ENCODE measurements at regions not wholly inside any gene's neighbourhood (a gene's known extent, or its start where the extent isn't known, plus 50 kb on each side); places are given as distances from the start of the nearest gene placed in this dataset.

- H3K4me3 ChIP-seq (ENCODE audit: low read depth, low read length): no peak overlapping the region
- ChIA-PET CTCF (no interaction called here), POLR2A (no interaction called here)
- no peak for DNase-seq (ENCODE audit: low read depth, low spot score)
- no peak for TF ChIP-seq CTCF (IDR thresholded peaks at IDR 0.05; ENCODE audit: insufficient read depth, low read length, missing control alignments)
These were observed 509.2 kb downstream of the CDH10 start for GRCh38 chr5:24135536-24135935.

GRCh38 chr5:24141046-24141445, 503.7 kb downstream of the CDH10 start:
- ChIA-PET POLR2A (no interaction called here), CTCF (no interaction called here)
- no peak for DNase-seq (ENCODE audit: low read depth, low spot score)
- TF ChIP-seq CTCF (IDR thresholded peaks at IDR 0.05; ENCODE audit: insufficient read depth, low read length, missing control alignments): no peak
- H3K4me3 ChIP-seq (ENCODE audit: low read depth, low read length): no peak overlapping the region

- no peak for DNase-seq (ENCODE audit: low read depth, low spot score)
- CTCF ChIA-PET: no interaction called here
- POLR2A ChIA-PET: no interaction called here
- TF ChIP-seq CTCF (IDR thresholded peaks at IDR 0.05; ENCODE audit: insufficient read depth, low read length, missing control alignments): no peak
- no peak overlapping the region for H3K4me3 ChIP-seq (ENCODE audit: low read depth, low read length)
These were observed 502.4 kb downstream of the CDH10 start for GRCh38 chr5:24142341-24142740.

- CTCF ChIA-PET: no interaction called here
- POLR2A ChIA-PET: no interaction called here
- H3K4me3 ChIP-seq (ENCODE audit: low read depth, low read length): no peak overlapping the region
- no peak for TF ChIP-seq CTCF (IDR thresholded peaks at IDR 0.05; ENCODE audit: insufficient read depth, low read length, missing control alignments)
- no peak for DNase-seq (ENCODE audit: low read depth, low spot score)
These were observed 499.0 kb downstream of the CDH10 start for GRCh38 chr5:24145806-24146205.

- TF ChIP-seq CTCF (IDR thresholded peaks at IDR 0.05; ENCODE audit: insufficient read depth, low read length, missing control alignments): no peak
- POLR2A ChIA-PET: no interaction called here
- no peak for DNase-seq (ENCODE audit: low read depth, low spot score)
- CTCF ChIA-PET: no interaction called here
- no peak overlapping the region for H3K4me3 ChIP-seq (ENCODE audit: low read depth, low read length)
These were observed 483.2 kb downstream of the CDH10 start for GRCh38 chr5:24161559-24161958.

GRCh38 chr5:24162343-24162742, 482.4 kb downstream of the CDH10 start:
- POLR2A ChIA-PET: no interaction called here
- no peak for DNase-seq (ENCODE audit: low read depth, low spot score)
- H3K4me3 ChIP-seq (ENCODE audit: low read depth, low read length): no peak overlapping the region
- CTCF ChIA-PET: no interaction called here
- TF ChIP-seq CTCF (IDR thresholded peaks at IDR 0.05; ENCODE audit: insufficient read depth, low read length, missing control alignments): no peak

Measured in AG04449 (cell line).